DMS153 treated with DMSO at 0.1 percent for 48 hours (cell line): ENCODE measurements at regions not wholly inside any gene's neighbourhood (a gene's known extent, or its start where the extent isn't known, plus 50 kb on each side); places are given as distances from the start of the nearest gene placed in this dataset.
A peak's percentile ranks its signal among the peaks of the same experiment; 100 is the strongest.

Experiments
- DNase-seq: peaks from one replicate; lab custom pipeline; 2025; ENCODE audit not compliant: unreplicated experiment; lab: John Stamatoyannopoulos, UW

- DNase-seq: no peak
Measured at GRCh38 chr3:104520228-104520655, 846.5 kb upstream of the ALCAM start.

- DNase-seq: no peak
Measured at GRCh38 chr3:104521606-104522336, 844.9 kb upstream of the ALCAM start.

DNA sequence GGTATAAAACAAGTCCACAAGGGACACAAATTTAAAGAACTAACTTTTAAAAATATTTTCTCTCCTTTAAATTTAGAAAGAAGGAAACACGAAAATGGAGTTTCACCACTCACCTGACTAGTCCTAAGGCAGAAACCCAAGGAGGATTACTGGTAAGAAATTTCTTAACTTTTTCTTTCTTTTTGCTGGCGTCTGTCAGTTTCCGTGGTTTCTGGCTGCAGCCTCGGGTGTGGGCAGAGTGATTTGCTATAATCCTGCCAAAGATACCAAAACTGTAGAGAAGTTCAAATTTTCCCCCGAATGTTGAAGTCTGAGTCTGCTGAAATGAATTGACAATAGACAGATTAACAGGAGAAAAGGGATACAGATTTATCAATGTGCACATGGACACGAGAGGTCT lies 843.6 kb upstream of the ALCAM start:
- DNase-seq: no peak

GRCh38 chr3:104526901-104527401 lies 839.8 kb upstream of the ALCAM start:
- no peak for DNase-seq

- DNase-seq: no peak
Measured at GRCh38 chr3:104530934-104531333, 835.8 kb upstream of the ALCAM start.

DNA sequence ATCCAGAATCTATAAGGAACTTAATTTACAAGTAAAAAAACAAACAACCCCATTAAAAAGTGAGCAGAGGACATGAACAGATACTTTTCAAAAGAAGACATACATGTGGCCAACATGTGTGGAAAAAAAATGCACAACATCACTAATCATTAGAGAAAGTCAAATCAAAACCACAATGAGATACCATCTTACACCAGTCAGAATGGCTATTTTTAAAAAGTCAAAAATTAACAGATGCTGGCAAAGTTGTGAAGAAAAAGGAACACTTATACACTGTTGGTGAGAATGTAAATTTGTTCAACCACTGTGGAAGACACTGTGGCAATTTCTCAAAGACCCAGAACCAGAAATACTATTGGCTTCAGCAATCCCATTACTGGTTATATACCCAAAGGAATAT lies 830.0 kb upstream of the ALCAM start:
- no peak for DNase-seq

- DNase-seq: no peak
Measured at GRCh38 chr3:104537323-104537722, 829.4 kb upstream of the ALCAM start.

- DNase-seq: no peak
Measured at GRCh38 chr3:104546301-104546700, 820.4 kb upstream of the ALCAM start.

DNA sequence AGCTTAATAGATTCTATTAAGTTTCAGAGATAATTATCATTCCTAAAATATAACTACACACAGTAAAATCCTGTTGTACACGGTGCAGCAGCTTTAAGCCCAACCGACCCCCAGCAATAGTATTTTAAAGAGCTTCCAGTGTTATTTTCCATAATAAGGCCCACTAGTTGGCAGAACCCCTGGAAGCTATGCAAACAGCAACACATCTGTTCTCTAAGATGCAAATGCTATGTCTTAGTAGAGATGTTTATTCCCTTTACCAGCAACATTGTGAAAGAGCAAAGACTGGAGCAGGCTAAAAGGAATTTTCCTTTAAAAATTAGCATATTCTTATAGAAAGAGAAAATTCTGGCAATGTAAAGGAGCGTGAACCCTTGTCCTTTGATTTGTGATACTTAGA lies 819.7 kb upstream of the ALCAM start:
- no peak for DNase-seq

DNA sequence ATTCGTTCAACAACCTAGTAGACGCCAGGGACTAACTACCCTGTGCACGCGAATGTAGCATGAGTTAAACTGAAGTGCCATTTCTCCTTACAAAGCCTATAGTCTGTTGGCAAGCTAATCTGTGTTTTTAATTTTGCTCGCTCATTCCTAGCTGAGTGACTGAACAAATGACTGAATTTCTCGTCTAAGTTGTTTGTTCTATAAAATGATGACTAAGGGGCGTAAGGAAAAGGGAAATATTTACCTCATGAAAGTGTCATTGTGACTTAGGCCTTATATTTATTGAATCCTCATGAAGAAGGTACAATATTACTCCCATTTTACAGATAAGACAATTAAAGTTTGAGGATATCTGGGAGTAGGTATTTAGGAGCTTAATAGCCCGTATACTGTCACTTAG lies 818.3 kb upstream of the ALCAM start:
- no peak for DNase-seq

- no peak for DNase-seq
Measured at GRCh38 chr3:104549099-104549714, 817.5 kb upstream of the ALCAM start.

DNA sequence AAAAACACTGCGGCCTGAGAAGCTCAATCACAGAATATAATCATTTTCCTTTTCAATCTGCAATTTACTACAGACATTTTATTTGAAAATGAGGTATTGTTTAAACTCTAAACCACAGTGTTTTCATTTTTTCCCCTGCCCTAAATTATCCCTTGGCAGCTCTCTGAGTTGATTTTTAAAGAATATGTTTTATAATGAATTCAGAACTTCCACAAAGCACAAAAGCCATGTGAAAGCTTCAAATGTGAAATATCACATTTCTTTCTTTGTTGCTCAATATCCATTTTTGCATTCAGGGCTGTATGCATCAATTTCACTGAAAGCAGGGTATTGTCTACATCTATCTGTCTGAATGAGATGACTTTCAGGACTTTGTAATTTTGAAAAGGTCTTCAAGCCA lies 813.6 kb upstream of the ALCAM start:
- no peak for DNase-seq

DNA sequence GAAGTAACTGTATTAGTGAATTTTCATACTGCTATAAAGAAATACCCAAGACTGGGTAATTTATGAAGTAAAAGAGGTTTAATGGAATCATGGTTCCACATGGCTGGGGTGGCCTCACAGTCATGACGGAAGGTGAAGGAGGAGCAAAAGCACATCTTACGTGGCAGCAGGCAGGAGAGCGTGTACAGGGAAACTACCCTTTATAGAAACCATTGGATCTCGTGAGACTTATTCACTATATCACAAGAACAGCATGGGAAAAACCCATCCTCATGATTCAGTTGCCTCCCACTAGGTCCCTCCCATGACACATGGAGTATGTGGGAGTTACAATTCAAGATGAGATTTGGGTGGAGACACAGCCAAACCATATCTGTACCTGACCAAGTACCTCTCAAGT lies 812.3 kb upstream of the ALCAM start:
- no peak for DNase-seq

- peak; percentile 4 for DNase-seq
Measured at GRCh38 chr3:104555728-104556127, 811.0 kb upstream of the ALCAM start.

DNA sequence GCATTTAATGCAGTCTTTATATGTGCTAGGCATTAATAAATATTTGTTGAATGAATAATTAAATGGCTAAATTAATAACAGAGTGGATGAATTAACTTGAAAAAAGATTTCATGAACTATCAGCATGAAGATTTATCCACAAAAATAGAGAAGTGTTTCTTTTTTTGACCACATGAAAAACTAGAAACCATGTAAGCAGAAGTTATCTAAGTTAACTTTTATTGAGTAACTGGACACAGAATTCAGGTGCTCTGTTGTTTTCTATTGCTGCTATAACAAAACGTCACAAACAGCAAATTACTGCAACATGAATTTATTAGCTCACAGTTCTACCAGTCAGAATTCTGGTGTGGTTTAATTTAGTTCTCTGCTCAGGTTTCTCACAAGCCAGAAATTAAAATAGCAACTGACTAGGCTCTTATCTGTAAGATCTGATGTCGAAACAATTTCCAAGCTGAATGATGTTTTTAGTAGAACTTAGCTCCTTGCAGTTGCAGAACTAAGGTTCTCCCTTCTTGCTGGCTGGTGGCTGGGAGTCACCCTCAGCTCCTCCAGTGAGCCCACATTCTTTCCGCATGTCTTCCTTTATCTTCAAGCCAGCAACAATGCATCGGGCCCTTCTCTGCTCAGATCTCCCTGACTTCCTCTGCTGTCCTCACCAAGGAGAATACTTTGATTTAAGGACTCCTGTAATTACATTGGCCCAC lies 810.2 kb upstream of the ALCAM start:
- no peak for DNase-seq

- DNase-seq: no peak
Measured at GRCh38 chr3:104561324-104561723, 805.4 kb upstream of the ALCAM start.

DNA sequence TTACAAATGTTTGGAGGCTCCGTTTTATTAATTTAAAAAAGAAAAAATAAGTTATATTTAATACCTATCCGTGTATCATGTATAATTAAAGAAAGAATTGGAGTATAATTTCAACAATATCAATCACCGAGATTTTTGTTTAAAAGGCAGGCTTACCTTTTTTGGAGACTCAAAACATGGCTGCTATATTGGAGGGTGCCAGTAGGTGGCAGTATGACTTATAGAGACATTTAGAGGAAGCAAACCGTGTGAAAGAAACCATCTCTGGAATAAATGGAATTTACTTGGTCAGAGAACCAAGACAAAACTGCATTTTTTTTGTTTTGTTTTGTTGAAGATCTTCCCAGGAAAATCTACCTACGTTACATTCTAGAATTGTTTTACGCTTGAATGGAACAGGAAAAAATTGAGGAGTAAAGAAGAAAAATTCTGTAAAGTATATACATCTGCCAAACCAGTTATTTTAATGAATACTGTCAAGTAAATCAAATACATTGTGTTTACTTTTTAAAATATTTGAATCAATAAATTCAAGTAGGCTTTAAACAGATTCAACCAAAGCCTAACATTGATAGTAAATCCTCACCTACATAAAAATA lies 802.6 kb upstream of the ALCAM start:
- no peak for DNase-seq

- no peak for DNase-seq
Measured at GRCh38 chr3:104566054-104566453, 800.7 kb upstream of the ALCAM start.

GRCh38 chr3:104575634-104576033 lies 791.1 kb upstream of the ALCAM start:
- DNase-seq: no peak

- DNase-seq: no peak
Measured at GRCh38 chr3:104578558-104578957, 788.2 kb upstream of the ALCAM start.

- DNase-seq: no peak
Measured at GRCh38 chr3:104582092-104582491, 784.6 kb upstream of the ALCAM start.

- no peak for DNase-seq
Measured at GRCh38 chr3:104584682-104585081, 782.0 kb upstream of the ALCAM start.
